ENCODE measurements at regions not wholly inside any gene's neighbourhood (a gene's known extent, or its start where the extent isn't known, plus 50 kb on each side); places are given as distances from the start of the nearest gene placed in this dataset.

GRCh38 chr4:14064984-14065383, 437.5 kb upstream of the BOD1L1 start:
- CTCF ChIA-PET: interaction anchor here (0.6 kb wide), 1 partner anchor 523 kb away, joined by 3 read pairs; no protein-coding TSS in a partner anchor
- H2AFZ ChIP-seq (ENCODE audit: low read depth): no peak overlapping the region

GRCh38 chr4:14065406-14065805, 437.9 kb upstream of the BOD1L1 start:
- Histone ChIP-seq H3F3A (replicated peaks; ENCODE audit: insufficient read depth) (no peaks in the 10 kb centered on the region), H3K9me3 (no peaks in the 10 kb centered on the region; the same call in 1 of the 2 replicates), H3K79me2 (ENCODE audit: insufficient read depth) (no peaks in the 10 kb centered on the region), H2AFZ (ENCODE audit: low read depth) (no peak overlapping the region), H4K20me1 (ENCODE audit: insufficient read depth) (no peaks in the 10 kb centered on the region), H3K4me1 (ENCODE audit: control insufficient read depth in 1 of 2, insufficient read depth in 2 of 2, low read depth in 1 of 2, low read length in 1 of 2) (no peaks in the 10 kb centered on the region; a peak in 1 of 4 replicates), H3K4me2 (no peak overlapping the region), H3K27ac (ENCODE audit: low read depth in 2 of 2, low read length in 1 of 2) (no peak overlapping the region), H3K9ac (no peak overlapping the region), H3K9me2 (no peaks in the 10 kb centered on the region), H3K27me3 (ENCODE audit: insufficient read depth) (no peaks in the 10 kb centered on the region), H3K4me3 (ENCODE audit: low read depth in 2 of 2, low read length in 1 of 2) (no peak overlapping the region), H3K36me3 (replicated peaks in 1 of 2; ENCODE audit: control insufficient read depth in 1 of 2, insufficient read depth in 2 of 2, low read length in 1 of 2) (peaks cover 0 to 3% of the 10 kb centered on the region in 2 experiments)
- no peak for DNase-seq
- ChIA-PET POLR2A (no interaction called here), CTCF (interaction anchor here (0.6 kb wide), 1 partner anchor 524 kb away, joined by 3 read pairs; no protein-coding TSS in a partner anchor)
- WGBS (ENCODE audit: low lambda C conversion rate): 86% methylated on average over 5 of the region's 5 CpGs
- TF ChIP-seq REST (IDR thresholded peaks at IDR 0.05; ENCODE audit: low read depth, low read length): no peak
- TF ChIP-seq USF1 (IDR thresholded peaks at IDR 0.05; ENCODE audit: borderline replicate concordance, low read depth): no peak
- no peak for TF ChIP-seq FOXM1 (IDR thresholded peaks at IDR 0.05; ENCODE audit: low read depth)
- TF ChIP-seq, protein P1, sequence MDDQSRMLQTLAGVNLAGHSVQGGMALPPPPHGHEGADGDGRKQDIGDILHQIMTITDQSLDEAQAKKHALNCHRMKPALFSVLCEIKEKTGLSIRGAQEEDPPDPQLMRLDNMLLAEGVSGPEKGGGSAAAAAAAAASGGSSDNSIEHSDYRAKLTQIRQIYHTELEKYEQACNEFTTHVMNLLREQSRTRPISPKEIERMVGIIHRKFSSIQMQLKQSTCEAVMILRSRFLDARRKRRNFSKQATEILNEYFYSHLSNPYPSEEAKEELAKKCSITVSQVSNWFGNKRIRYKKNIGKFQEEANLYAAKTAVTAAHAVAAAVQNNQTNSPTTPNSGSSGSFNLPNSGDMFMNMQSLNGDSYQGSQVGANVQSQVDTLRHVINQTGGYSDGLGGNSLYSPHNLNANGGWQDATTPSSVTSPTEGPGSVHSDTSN (IDR thresholded peaks at IDR 0.05): no peak
- TF ChIP-seq, protein P2, sequence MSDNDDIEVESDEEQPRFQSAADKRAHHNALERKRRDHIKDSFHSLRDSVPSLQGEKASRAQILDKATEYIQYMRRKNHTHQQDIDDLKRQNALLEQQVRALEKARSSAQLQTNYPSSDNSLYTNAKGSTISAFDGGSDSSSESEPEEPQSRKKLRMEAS (IDR thresholded peaks at IDR 0.05; ENCODE audit: low read depth): no peak
- no peak for TF ChIP-seq MXI1 (IDR thresholded peaks at IDR 0.05; ENCODE audit: low read depth, low read length)
- no peak for TF ChIP-seq FOXJ3 (CRISPR knock-in tag; IDR thresholded peaks at IDR 0.05)
- no peak for TF ChIP-seq POLR2AphosphoS5 (IDR thresholded peaks at IDR 0.05; ENCODE audit: low read depth, low read length)
- TF ChIP-seq RXRA (IDR thresholded peaks at IDR 0.05; ENCODE audit: borderline replicate concordance, low read depth): no peak
- no peak for TF ChIP-seq RFX5 (IDR thresholded peaks at IDR 0.05; ENCODE audit: low read length)
- TF ChIP-seq YY1 (IDR thresholded peaks at IDR 0.05; ENCODE audit: low read depth): no peak
- TF ChIP-seq JUND (IDR thresholded peaks at IDR 0.05): no peak
- no peak for TF ChIP-seq ELF1 (IDR thresholded peaks at IDR 0.05)
- TF ChIP-seq RAD21 (IDR thresholded peaks at IDR 0.05; ENCODE audit: low read length): no peak
- TF ChIP-seq TCF12 (IDR thresholded peaks at IDR 0.05): no peak

More at GRCh38 chr4:14064984-14065383, 437.5 kb upstream of the BOD1L1 start:
- H4K20me1 ChIP-seq (ENCODE audit: insufficient read depth): no peaks in the 10 kb centered on the region
- no peak overlapping the region for H3K9ac ChIP-seq
- DNase-seq: no peak
- no peak for TF ChIP-seq GATA2 (CRISPR knock-in tag; IDR thresholded peaks at IDR 0.05)
- TF ChIP-seq, protein P3, sequence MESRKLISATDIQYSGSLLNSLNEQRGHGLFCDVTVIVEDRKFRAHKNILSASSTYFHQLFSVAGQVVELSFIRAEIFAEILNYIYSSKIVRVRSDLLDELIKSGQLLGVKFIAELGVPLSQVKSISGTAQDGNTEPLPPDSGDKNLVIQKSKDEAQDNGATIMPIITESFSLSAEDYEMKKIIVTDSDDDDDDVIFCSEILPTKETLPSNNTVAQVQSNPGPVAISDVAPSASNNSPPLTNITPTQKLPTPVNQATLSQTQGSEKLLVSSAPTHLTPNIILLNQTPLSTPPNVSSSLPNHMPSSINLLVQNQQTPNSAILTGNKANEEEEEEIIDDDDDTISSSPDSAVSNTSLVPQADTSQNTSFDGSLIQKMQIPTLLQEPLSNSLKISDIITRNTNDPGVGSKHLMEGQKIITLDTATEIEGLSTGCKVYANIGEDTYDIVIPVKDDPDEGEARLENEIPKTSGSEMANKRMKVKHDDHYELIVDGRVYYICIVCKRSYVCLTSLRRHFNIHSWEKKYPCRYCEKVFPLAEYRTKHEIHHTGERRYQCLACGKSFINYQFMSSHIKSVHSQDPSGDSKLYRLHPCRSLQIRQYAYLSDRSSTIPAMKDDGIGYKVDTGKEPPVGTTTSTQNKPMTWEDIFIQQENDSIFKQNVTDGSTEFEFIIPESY (IDR thresholded peaks at IDR 0.05; ENCODE audit: borderline replicate concordance, low read depth): no peak
- TF ChIP-seq RAD21 (IDR thresholded peaks at IDR 0.05; ENCODE audit: low read length): no peak
- no peak for TF ChIP-seq SIN3A (IDR thresholded peaks at IDR 0.05; ENCODE audit: borderline replicate concordance, low read depth, low read length)
- TF ChIP-seq, protein P2 (IDR thresholded peaks at IDR 0.05; ENCODE audit: low read depth): no peak
- no peak for TF ChIP-seq FOXM1 (IDR thresholded peaks at IDR 0.05; ENCODE audit: low read depth)
- no peak for TF ChIP-seq RCOR1 (IDR thresholded peaks at IDR 0.05; ENCODE audit: low read length)
- H3K4me2 ChIP-seq: no peak overlapping the region
- H3K9me2 ChIP-seq: no peaks in the 10 kb centered on the region
- H3K27me3 ChIP-seq (ENCODE audit: insufficient read depth): no peaks in the 10 kb centered on the region
- no peak overlapping the region for H3K27ac ChIP-seq (ENCODE audit: low read depth in 2 of 2, low read length in 1 of 2)
- H3F3A ChIP-seq (replicated peaks; ENCODE audit: insufficient read depth): no peaks in the 10 kb centered on the region
- H3K36me3 ChIP-seq (replicated peaks in 1 of 2; ENCODE audit: control insufficient read depth in 1 of 2, insufficient read depth in 2 of 2, low read length in 1 of 2): peaks cover 0 to 3% of the 10 kb centered on the region in 2 experiments
- no peak overlapping the region for H3K4me3 ChIP-seq (ENCODE audit: low read depth in 2 of 2, low read length in 1 of 2)
- 94% methylated on average over 2 of the region's 2 CpGs for WGBS (ENCODE audit: low lambda C conversion rate)
- H3K9me3 ChIP-seq: no peaks in the 10 kb centered on the region; the same call in 1 of the 2 replicates
- H3K4me1 ChIP-seq (ENCODE audit: control insufficient read depth in 1 of 2, insufficient read depth in 2 of 2, low read depth in 1 of 2, low read length in 1 of 2): no peaks in the 10 kb centered on the region; a peak in 1 of 4 replicates
- POLR2A ChIA-PET: no interaction called here
- H3K79me2 ChIP-seq (ENCODE audit: insufficient read depth): no peaks in the 10 kb centered on the region

All from SK-N-SH (cell line).